ENCODE measurements at regions not wholly inside any gene's neighbourhood (a gene's known extent, or its start where the extent isn't known, plus 50 kb on each side); places are given as distances from the start of the nearest gene placed in this dataset.
"Not testable (repeated sequence)": the region's sequence is repeated elsewhere in the genome, so short reads cannot be mapped to it uniquely, and the experiment has no call there.

- DNase-seq, result no peak
Observed at GRCh38 chr5:87115839-87116364, 151.8 kb upstream of the RASA1 start.

- no peak for DNase-seq
Observed at GRCh38 chr5:87116825-87117512, 150.7 kb upstream of the RASA1 start.

DNA sequence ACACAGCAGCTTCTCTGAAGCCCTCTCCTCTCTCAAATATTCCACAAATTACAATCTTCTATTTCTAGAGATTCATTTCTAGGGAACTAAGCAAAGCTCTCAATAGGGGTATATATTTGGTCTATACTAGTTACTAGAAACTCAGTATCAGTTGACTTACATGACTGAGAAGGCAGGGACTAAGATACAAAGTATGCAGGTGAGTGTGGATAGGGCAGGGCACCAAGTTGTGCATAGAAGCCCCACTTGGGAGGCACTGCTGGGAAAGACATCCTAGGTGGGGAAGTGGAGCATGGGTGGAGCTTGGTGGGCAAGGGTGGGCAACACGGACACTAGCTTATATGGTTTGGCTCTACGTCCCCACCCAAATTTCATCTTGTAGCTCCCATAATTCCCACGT, 148.1 kb upstream of the RASA1 start:
- no peak for DNase-seq

- no peak for DNase-seq
Observed at GRCh38 chr5:87120518-87121303, 147.0 kb upstream of the RASA1 start.

DNA sequence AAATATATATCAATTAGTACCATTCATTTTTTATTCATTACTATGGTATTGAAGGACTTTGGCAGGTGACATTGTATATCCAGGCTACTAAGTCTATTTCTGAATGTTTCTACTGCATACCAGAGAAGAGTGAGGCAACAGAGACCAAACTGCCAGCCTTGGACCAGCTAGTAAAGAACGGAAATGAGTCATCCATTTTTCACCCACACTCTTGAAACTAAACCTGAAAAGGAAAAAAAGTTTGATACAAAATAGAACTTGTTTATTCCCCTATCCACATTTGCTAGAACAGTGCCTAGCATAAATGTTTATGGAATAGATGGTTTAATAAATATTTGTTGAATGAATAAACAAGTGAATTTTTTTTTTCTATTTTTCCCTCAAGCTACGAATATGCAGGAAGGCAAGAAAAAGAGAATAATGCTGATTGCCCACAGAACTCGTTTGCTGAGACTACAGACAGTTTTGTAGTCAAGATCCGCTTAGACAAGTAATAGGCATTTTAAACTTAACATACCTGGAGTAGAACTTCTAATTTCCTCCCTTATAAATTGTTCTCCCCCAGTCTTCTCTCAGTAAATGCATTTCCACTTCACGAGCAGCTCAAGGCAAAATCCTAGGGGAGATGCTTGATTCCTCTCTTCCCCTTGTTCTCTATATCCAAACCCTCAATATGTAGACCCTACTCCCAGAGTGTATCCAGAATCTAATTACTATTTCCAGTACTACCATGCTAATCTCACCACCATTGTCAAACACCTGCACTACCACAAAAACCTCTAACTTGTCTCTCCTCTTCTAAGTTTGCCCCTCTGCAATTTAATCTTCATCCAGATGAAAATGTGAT, 146.2 kb upstream of the RASA1 start:
- DNase-seq, result no peak

- DNase-seq, result no peak
Observed at GRCh38 chr5:87122151-87122977, 145.3 kb upstream of the RASA1 start.

DNA sequence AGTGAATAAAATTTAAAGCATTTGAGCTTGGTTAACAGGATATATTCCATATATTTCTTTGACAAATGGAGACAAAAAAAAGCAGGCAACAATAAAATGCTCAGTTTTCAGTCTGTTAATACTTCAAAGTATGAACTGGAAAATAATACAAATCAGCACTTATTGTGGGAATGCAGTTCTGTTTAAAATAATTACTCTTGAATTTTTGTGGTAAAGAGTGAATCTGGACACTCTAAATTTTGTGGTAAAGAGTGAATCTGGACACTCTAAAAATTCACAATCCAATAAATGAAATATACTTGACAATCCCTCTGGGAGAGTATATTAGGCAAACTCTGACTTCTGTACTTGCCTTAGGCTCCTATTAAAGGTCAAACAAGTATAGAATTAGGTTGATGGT, 141.9 kb upstream of the RASA1 start:
- DNase-seq, result no peak

DNA sequence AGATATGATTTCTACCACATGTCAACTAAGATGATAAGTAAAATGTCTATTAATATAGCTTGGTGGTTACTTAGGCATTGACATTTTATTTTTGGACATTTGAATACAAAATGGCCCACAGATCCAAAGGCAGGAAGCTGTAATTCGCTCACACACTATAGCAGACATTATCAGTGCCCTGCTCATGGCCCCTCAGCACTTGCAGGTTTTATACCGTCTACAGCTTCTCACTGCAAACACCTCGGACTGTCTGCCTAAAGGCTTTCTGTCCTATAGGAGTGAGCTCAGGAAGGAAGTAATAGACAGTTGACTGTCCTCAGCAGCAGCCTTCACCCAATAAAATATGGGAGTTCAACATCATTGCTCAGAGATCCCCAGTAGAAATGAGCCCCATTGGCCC, 140.8 kb upstream of the RASA1 start:
- DNase-seq, result no peak

- no peak for DNase-seq
Observed at GRCh38 chr5:87127426-87127825, 140.3 kb upstream of the RASA1 start.

GRCh38 chr5:87127956-87128687, 139.6 kb upstream of the RASA1 start:
- no peak for DNase-seq

DNA sequence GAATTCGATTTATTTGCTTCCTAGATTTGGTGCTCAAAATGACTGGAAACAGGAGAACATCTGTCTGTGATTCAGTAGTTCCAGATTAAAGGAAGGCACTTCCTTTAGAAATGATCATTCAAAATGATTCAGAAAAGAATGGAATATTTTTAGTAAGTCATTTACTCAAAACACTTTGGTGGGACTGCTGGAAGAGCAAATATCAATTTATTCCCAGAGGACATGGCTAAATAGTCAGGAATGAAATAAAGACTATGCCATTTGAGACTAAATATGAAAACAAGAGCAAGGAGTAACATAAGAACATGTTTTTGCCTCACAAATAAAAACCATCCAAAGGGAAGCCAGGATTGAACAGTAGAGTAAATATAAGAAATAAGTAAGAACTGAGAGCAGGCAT, 138.6 kb upstream of the RASA1 start:
- no peak for DNase-seq

DNA sequence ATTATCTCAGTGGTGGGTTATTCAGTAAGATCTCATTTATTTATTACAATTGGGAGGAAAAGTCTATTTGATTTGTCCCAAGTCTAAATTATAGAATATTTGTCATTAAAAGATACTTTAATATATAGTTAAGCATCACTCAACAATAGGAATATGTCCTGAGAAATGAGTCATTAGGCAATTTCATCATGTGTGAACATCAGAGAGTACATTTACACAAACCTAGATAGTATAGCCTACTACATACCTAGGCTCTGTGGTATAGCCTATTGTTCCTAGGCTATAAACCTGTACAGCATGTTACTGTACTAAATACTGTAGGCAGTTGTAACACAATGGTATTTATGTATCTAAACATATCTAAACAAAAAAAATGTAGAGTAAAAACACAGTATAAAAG, 135.0 kb upstream of the RASA1 start:
- no peak for DNase-seq

DNA sequence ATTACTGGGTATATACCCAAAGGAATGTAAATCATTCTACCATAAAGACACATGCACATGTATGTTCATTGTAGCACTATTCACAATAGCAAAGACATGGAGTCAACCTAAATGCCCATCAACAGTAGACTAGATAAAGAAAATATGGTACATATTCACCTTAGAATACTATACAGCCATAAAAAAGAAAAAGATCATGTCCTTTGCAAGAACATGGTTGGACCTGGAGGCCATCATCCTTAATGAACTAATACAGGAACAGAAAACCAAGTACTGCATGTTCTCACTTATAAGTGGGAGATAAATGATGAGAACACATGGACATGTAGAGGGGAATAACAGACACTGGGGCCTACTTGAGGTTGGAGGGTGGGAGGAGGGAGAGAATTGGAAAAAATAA, 133.2 kb upstream of the RASA1 start:
- not testable (repeated sequence) for DNase-seq

DNA sequence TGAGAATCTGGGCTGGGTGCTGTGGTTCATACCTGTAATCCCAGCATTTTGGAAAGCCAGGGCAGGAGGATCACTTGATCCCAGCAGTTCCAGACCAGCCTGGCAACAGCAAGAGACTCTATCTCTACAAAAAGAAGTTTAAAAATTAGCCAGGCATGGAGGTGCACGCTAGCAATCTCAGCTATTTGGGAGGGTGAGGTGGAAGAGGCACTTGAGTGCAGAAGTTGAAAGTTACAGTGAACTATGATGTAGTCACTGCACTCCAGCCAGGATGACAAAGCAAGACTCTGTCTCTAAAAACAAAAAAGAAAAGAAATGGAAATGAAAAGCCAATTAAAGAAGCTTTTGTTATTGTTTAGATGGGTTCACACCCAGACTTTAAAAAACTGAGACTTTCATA, 131.6 kb upstream of the RASA1 start:
- no peak for DNase-seq

GRCh38 chr5:87136733-87137132, 130.9 kb upstream of the RASA1 start:
- no peak for DNase-seq

DNA sequence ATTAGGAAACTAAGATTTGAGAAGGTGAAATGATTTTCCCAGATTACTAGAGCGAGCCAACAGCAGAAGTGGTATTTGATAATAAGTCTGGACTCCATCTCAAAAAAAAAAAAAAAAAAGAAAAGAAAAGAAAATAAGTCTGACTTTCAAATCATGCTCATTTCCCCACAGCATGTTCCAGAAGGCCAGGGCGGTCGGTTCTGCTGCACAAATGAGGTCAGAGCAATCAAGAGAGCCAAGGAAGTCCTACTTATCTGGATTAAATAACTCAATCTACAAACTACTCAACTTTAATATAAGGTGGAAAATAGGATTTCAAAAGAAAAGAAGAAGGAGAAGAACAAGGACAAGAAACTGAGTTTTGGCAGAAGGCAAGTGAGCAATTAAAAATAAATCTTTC, 130.4 kb upstream of the RASA1 start:
- DNase-seq, result no peak

DNA sequence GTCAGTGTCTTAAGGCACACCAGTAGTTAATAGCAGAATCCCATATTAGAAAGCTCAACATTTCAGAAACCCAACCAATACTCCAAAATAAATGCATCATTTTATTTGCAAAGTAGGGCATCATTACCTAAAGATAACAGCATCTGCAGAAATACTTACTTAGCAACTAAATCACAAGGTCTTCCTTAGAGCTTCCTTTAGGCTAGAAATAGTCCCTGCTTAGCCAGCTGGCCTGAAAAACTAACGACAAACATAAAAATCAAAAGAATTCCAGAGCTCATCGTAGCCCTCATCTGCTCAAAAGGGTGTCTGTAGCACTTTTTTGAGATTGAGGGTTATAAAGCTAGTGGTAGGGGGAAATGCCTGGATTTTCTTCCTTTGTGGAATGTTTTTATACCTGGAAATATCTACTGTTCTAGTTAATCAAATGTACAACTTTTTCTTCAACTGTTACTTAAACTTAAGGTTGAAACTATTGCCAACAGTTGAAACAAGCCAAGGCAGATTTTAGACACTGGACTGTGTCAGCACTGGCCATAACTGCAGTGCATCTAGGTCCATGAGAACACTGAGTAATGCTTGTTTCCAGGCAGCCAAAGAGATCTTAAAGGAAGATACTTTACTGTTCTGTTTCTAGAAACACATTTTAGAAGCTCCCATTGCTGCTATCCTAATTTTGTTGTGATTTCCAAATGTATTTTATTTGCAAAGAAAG, 129.4 kb upstream of the RASA1 start:
- DNase-seq, result no peak

- DNase-seq, result no peak
Observed at GRCh38 chr5:87139795-87140194, 127.9 kb upstream of the RASA1 start.

DNA sequence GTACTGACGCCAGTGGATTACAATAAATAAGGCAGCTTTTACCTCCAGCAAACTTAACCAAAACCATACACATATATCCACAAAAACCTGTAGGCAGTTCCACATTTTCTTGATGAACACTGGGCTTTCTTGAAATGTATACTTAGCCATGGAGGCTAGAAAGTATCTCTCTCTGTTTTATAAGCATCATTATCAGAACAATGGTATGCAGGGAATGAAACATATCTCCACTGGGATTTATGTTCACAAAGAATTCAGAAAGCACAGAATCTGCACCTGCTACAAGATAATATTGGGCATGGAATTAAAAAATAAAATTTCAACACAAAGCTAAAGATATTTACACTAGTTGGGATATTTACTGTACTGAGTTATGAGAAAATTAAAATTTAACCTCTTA, 126.1 kb upstream of the RASA1 start:
- no peak for DNase-seq

DNA sequence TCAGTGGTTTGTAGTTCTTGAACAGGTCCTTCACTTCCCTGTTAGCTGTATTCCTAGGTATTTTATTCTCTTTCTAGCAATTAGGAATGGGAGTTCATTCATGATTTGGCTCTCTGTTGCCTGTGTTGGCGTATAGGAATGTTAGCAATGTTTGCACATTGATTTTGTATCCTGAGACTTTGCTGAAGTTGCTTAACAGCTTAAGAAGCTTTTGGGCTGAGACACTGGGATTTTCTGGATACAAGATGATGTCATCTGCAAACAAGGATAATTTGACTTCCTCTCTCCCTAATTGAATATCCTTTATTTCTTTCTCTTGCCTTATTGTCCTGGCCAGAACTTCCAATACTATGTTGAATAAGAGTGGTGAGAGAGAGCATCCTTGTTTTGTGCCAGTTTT, 121.8 kb upstream of the RASA1 start:
- DNase-seq, result not testable (repeated sequence)

- DNase-seq, result no peak
Observed at GRCh38 chr5:87147441-87147840, 120.2 kb upstream of the RASA1 start.
